GM12865 (cell line): ENCODE measurements at regions not wholly inside any gene's neighbourhood (a gene's known extent, or its start where the extent isn't known, plus 50 kb on each side); places are given as distances from the start of the nearest gene placed in this dataset.
"Not testable (repeated sequence)": the region's sequence is repeated elsewhere in the genome, so short reads cannot be mapped to it uniquely, and the experiment has no call there.

Experiments
- DNase-seq: peaks from one replicate; pipeline ENCODE4 v3.0.0; 2010; ENCODE audit warnings: low read depth
- H3K4me3 ChIP-seq: 2 replicates; pipeline ENCODE4 v1.5.1; 2011; ENCODE audit warnings: mild to moderate bottlenecking, low read depth, low read length, control low read depth
- TF ChIP-seq, protein P1 (sequence below): IDR thresholded peaks from 2 replicates; pipeline ENCODE4 v1.5.1; 2011; ENCODE audit warnings: low read length, control low read depth, low read depth, inconsistent platforms; ENCODE audit not compliant: insufficient read depth; ENCODE audit errors: missing control alignments

DNA sequence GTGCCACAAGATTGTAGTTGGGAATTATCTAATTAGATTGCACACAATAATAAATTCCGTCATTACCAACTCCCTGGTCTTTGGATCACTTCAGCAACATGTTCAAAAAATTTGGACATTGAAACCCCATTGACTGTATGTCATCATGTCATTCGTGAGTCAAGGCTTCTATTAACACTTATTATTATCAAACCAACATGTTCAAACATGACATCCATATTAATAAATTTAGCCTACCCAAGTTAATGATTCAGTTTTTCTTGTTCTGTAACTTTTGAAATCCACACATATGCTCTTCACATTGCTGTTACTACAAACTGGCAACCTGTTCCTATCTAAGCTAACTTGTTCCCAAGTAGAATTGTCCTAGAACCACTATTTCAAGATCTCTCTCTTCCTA, 1142.7 kb upstream of the SLC39A10 start:
- DNase-seq: no peak
- TF ChIP-seq, protein P1, sequence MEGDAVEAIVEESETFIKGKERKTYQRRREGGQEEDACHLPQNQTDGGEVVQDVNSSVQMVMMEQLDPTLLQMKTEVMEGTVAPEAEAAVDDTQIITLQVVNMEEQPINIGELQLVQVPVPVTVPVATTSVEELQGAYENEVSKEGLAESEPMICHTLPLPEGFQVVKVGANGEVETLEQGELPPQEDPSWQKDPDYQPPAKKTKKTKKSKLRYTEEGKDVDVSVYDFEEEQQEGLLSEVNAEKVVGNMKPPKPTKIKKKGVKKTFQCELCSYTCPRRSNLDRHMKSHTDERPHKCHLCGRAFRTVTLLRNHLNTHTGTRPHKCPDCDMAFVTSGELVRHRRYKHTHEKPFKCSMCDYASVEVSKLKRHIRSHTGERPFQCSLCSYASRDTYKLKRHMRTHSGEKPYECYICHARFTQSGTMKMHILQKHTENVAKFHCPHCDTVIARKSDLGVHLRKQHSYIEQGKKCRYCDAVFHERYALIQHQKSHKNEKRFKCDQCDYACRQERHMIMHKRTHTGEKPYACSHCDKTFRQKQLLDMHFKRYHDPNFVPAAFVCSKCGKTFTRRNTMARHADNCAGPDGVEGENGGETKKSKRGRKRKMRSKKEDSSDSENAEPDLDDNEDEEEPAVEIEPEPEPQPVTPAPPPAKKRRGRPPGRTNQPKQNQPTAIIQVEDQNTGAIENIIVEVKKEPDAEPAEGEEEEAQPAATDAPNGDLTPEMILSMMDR: no peak
- H3K4me3 ChIP-seq: no peak overlapping the region

DNA sequence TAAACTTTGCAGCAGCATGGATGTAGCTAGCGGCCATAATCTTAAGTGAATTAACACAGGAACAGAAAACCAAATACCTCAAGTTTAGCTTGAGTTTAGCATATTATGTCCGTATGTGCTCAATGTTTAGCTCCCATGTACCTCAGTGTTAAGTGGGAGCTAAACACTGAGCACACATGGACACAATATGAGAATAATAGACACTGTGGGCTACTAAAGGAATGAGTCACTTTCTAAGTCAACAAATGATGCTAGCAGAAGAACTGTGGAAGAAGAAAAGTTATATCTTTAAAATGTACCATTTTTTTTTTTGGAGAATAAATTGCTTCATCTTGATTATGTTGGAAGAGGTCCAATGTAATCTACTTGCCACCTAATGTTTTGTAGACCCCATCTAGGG, 1146.0 kb upstream of the SLC39A10 start:
- DNase-seq, H3K4me3 ChIP-seq: not testable (repeated sequence)

DNA sequence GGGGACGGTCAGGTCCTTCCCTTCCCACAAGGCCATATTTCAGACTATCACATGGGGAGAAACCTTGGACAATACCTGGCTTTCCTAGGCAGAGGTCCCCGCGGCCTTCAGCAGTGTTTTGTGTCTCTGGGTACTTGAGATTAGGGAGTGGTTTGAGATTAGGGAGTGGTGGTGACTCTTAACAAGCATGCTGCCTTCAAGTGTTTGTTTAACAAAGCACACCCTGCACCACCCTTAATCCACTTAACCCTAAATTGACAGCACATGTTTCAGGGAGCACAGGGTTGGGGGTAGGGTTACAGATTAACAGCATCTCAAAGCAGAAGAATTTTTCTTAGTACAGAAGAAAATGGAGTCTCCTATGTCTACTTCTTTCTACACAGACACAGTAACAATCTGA, 1152.2 kb upstream of the SLC39A10 start:
- not testable (repeated sequence) for DNase-seq, H3K4me3 ChIP-seq

DNA sequence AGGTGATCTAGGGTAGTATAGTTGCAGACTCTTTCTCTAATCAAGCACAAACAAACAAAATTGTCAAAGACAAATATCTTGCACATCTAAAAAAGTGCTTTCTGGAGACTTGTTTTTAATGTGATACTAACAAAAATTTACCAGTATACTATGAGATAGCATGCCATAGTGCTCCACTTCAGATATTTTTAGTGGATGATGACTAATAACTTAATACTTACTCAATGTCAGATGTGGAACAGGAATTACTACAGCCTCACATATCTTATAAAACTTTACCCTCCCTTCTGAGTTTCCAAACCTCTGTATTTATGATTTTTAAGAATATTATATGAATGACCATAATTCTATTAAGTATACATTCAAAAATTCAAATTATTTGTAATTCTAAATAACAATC, 1162.0 kb upstream of the SLC39A10 start:
- no peak for DNase-seq
- H3K4me3 ChIP-seq: no peak overlapping the region
- TF ChIP-seq, protein P1: no peak

DNA sequence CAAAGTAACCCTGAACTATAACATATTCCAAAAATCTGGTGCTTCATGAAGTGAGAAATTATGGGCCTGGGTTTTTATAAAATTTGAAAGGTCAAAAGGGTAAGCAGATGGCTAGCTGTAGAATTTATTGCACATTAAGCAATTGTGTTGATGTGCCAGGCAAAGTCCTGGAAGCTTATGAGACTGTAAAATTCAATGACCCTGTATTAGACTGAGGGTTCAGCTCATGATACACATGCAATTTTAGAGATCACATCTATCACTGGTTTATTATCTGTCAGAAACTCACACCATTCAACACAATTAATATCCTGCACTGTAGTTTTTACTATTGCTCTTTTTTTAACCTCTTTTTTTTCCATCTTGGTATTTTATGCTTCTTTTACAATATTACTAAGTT, 1162.6 kb upstream of the SLC39A10 start:
- no peak overlapping the region for H3K4me3 ChIP-seq
- TF ChIP-seq, protein P1: no peak
- no peak for DNase-seq

DNA sequence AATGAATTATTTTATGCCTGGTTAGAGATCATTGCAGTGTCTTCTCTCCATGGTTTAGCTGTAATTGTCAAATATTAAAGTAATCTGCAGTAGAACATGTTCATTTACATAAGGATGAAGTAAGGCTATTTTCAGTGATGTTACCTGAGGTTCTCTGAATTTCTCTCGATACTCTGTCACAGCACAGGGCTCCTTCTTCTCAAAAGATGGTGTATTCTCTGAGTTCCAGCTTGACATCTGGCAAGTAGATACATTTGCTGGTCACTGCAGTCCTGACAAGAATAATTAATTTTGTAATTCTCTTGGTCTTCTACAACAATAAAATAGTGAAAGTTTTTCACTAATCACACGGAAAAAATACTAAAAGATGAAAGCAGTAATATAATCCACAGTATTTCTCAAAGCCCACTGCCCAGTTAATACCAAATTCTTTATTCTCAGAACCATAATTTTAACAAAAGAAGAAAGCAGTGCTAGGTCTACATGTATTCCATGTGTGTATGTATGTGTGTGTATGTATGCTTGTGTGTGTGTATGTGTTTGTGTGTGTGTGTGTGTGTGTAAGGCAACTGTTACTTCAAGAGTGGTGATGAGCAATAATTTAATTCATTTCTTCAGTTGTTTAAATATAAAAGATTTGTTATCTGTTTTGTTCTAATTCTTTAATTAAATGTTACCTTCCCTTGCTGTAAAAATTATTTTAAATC, 1165.5 kb upstream of the SLC39A10 start:
- DNase-seq: no peak
- TF ChIP-seq, protein P1: no peak
- no peak overlapping the region for H3K4me3 ChIP-seq

DNA sequence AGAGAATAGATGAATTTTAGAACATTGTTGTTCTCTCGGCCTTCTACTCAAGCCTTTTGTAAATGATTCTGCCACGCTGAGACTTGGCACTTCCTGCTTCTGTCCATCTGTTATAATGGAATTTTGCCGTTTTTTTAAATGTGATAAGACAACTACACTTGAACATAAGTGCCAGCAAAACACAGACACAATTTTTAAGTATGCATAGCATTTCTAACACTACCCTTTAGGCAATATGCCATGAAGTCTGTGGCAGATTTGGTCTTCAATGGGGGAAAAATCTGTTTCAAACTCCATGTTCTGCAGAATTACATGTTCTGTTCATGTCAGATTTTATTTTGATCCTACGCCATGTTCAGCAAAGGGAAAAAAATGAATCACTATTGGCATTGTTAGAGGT, 1170.7 kb upstream of the SLC39A10 start:
- H3K4me3 ChIP-seq: no peak overlapping the region
- no peak for DNase-seq
- TF ChIP-seq, protein P1: no peak

DNA sequence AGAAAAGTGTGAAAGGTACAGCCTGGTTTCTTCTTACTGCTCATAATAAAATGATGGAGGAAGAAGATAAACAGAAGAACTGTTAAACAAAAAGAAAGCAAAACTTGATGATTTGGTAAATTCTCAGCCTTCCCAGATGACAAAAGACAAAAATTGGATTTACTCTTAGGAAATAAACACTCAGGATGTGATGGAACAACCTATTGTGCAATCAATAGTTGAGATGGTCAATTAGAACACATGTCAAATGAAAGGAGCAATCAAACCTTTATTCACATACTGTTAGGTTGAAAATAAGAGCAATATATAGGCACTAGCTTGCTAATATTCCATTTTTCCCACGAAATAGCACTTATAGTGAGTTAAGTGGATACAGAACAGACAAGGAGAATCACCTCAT, 1174.0 kb upstream of the SLC39A10 start:
- TF ChIP-seq, protein P1: no peak
- no peak overlapping the region for H3K4me3 ChIP-seq
- DNase-seq: no peak
